Retina (tissue), 1 donor: ENCODE measurements at regions not wholly inside any gene's neighbourhood (a gene's known extent, or its start where the extent isn't known, plus 50 kb on each side); places are given as distances from the start of the nearest gene placed in this dataset.

Experiments used
- DNase-seq: peaks from one replicate; pipeline ENCODE4 v3.0.0-alpha.2; 2016

DNA sequence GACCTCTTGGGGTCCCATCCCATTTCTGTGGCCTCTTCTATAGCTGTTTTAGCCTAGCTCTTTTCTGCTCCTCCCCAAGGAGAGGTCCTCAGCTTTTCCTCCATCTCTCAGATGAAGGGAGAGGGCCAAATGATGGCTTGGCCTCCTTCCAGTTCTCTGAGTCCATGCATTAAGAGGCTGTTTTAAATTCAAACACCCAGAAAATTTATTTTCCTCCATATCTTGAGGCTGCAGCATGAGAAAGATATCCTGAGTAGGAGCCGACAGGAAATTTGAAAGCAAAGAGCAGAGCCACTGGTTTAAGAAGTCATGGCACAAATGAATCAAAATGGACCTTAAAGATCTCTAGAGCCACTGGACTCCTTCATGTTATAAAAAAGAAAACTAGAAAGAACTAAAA, 558.8 kb downstream of the MID1IP1 start:
- DNase-seq: no peak

DNA sequence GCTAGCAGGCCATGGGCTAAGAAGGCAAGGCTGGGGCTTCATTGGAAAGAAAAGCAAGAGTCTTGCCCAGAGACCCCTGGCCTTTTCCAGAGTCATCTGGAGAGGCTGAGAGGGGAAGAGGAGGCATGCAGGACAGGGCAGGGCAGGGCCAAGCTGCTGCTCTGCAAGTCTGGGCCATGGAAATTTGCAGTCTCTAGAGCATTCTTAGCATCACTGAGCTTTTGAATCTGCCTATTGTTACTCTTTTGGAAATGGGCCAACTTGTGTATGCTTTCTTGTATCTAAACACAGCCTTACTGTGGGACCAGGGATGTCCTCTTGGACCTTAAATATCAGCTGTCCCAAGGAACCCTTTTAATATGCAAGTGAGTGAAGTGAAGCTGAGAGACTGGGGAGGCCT, 560.5 kb downstream of the MID1IP1 start:
- peak; percentile 8 for DNase-seq

DNA sequence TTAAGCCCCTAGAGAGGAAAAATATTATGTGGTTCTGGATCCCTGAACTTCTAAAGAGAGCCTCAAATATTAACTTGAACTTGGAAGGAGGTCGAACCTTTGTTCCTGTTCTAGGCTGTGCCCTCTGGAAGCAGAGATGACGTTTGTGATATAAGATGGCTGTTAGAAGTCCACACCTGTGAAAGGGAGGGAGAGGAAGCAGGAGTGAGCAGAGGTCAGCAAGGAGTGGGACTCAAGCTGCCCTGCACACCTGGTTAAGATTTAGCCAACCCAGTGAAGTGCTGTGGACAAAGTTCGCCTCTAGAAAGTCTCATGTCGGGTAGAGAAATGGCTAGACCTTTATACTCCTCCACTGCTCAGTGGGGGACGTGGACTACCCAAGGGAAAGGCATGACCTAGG, 566.2 kb downstream of the MID1IP1 start:
- DNase-seq: no peak

DNA sequence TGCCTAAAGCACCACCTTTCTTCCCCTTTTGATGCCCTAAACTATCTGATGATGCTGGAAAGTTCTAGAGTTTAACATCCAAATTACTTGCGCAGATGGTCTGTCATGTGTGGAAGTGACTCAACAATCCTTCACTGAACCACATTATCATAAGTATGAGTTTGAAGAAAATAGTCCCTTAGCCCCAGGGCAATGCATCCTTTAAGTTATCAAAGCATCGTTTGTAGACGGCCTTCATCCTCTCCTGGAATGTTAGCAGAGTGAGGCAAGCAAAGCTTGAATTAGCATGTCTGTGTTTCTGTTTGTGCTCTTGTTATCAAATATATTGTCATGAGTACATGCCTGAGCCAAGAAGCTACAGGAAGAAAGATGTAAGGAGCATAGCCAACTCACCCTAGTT, 570.9 kb downstream of the MID1IP1 start:
- DNase-seq: no peak

DNA sequence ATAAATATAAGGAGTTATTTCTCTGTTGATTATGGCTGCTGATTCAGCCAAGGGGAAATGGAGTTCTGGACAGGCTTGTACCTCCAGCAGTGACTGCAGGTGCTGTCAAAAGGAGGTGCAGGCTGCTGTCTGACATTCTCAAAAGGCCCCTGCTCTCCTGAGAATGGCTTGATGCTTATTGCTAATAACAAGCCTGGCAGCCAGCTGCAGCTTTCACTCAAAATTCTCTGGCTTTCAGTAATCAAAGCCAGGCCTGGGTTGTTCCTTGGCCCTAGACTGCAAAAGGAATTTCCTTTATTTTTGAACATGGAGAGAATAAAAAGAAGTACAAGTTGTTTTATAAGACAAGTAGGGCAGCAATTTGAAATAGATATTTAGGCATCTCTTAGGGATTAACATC, 575.9 kb downstream of the MID1IP1 start:
- peak; percentile 41 for DNase-seq

DNA sequence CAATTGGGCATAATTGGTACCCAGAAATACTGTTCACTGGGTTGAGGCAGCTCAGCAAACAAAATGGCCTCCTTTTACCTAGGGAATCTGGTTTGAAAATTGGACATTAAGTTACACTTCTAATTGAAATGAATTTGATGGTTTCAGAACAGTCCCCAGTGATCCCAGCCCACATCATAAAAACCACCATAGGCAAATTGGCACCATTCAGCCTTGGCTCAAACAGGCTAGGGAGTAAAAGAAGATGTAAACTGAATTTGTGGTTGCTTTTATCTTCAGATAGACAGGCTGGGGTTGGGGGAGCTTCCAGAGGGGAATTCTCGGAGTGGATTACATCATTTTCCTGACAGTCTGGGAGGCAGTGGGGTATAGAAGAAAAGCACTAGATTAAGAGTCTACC, 576.5 kb downstream of the MID1IP1 start:
- DNase-seq: no peak

DNA sequence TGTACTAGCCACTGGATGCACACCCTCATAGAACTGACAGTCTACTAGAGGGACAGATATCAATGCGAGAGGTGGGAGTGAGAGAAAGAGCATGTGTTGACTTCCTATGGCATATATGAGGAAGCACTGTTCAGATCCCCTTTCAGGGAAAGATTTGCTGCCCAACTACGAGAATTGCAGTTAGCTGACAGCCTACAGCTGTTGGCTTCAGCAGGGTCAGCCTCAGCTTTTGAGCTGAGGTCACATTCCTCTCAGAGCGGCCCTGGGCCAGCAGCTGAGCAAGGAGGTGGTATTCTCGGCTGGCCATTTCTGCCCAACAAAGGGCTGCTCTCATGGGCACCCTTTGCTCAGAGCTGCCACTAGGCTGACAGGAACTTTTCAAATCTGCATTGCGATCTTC, 580.2 kb downstream of the MID1IP1 start:
- no peak for DNase-seq

DNA sequence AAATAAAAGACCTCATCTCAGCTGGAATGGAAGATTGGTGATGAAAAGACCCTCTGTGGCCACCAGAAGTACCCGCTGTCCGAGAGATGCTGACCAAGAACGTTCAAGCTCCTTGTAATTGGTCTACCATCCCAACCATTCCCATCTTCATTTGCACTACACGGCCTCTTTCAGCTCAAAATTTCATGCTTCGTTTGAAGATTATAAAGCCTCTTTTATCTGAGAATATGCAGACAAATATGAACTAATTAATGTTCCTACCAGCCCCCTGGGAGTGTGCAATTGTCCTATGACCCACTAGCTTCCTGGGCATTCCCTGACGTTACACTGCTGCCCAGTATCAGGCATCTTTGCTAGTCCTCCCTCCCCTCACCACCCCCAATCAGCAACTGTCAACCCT, 583.7 kb downstream of the MID1IP1 start:
- DNase-seq: peak; percentile 62

DNA sequence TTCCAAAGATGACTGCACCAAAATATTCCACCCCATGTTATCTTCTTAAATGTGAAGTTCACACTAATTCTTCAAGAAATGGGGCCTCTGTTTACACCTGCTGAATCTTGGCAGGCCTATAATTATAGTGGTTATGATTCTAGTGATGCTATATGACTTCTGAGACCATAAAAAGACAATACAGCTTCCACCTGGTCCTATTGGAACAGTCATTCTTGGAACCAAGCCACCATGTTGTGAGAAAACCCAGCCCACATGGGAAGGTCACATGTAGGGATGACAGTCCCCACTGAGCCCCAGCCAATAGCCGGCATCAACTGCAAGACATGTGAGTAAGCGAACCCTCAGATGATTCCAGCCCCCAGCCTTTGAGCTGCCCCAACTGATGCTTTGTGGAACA, 587.5 kb downstream of the MID1IP1 start:
- DNase-seq: no peak

DNA sequence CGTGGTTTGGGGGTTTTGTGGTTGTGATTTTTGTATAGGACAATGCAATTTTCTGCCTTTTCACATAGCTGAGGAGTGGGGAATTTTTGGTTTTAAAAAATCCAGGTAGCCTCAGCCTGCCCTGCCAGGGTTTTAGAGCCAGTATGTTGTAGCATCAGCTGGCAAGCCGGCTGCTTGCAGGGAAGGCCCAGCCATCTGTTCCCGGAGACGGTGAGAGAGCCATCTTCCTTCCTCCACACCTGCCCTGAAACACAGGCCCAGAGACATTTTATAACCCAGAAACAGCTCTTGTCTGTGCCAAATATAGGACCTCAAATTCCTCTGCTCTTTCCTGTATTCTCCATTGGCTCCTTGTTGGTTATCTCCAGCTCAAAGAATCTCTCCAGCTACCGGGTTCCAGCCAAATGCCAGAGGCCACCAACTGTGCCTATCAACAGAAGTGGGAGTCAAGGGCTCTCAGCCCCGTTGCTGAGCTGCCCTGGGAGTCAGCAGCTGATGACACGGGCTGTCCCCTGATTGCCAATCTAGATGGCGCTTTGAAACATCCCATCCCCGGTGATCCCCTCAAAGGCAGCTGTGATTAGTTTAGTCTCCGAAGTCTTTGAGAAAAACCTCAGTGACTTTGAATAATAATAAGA, 595.2 kb downstream of the MID1IP1 start:
- no peak for DNase-seq

DNA sequence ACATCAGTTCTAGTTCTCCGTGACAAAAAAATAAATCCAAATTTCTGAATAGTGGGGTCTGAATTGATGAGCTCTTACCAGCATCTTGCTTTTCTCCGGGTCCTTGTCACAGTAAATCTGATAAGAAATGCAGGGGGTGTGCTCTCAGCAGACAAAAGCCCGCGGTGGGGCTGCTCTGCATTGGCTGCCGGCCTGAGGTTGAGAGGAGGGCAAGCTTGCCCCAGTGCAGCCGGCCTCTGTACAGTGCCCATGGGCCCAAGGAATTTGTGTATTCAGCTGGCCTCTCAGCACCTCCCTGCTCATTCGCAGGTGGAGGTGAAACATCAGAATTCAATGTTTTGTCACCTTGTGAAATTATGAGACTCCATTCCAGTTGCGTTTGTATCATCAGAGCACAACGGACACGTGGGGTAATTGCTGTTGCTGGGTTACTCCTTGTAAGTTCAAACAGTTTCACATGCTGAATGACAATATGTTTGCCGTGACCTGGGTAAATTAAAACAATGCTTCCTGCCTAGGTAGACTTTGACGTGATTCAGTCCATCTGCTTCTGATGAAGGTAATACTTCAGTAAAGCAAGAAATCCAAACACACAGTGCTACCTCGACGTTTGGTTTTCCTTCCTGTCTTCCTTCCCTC, 596.4 kb downstream of the MID1IP1 start:
- DNase-seq: no peak

DNA sequence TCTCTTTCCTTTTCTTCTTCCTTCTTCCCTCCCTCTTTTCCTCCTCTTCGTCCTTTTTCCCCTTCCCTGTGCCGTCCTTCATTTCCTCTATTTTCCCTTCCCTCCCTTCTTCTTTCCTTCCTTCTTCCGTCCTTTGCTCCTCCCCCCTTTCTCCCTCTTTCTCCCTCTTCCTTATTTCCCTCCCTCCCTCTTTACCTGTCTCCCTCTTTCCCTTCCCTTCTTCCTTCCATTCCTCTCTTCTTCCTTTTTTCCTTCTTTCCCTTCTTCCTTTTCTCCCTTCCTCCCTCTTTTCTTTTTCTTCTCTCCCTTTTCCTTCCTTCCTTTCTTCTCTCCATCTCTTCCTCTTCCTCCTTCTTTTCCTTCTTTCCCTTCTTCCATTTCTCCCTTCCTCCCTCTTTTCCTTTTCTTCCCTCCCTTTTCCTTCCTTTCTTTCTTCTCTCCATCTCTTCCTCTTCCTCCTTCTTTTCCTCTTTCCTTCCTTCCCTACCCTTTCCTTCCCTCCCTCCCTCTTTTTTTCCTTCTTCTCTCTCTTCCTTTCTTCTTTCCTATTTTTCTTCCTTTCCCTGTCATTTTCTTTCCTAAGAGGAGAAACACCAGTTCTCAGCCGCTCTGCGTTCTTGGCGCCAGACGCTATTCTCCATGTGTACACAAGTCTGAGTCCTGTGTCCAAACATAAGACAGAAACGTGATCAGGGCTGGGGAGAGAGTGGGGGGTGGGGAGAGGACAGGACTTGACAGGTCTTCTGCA, 597.1 kb downstream of the MID1IP1 start:
- no peak for DNase-seq

DNA sequence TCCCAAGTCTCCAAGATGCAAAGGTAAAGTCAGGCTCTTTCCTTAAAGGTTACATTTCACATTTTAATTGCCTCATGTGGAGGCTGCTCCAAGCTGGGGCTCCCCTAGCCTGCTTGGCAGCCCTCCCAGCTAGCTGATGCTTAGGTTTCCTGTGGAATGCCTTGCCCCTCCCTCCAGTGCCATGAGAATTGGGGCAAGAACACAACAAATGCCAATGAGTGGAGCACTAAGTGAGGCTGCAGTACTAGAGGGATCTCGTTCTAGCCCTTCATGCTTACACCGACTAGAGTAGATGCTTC, 597.7 kb downstream of the MID1IP1 start:
- no peak for DNase-seq

DNA sequence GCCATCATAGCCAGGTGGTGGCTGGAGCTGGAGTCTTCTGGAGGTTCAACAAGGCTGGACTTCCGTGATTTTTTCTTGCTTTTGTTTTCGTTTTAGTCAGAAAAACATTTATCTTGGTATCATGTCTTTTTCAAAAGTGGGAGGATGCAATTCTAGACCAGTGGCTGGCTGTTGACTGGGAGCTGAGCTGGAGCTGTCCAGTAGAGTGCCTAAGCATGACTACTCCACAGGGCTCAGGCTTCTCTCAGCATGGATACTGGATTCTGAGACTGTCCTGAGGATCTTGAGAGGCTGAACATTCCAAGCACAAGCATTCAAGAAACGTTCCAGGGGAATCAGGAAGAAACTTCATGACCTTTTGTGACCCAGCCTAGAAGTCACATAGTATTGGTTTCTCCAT, 598.1 kb downstream of the MID1IP1 start:
- no peak for DNase-seq

DNA sequence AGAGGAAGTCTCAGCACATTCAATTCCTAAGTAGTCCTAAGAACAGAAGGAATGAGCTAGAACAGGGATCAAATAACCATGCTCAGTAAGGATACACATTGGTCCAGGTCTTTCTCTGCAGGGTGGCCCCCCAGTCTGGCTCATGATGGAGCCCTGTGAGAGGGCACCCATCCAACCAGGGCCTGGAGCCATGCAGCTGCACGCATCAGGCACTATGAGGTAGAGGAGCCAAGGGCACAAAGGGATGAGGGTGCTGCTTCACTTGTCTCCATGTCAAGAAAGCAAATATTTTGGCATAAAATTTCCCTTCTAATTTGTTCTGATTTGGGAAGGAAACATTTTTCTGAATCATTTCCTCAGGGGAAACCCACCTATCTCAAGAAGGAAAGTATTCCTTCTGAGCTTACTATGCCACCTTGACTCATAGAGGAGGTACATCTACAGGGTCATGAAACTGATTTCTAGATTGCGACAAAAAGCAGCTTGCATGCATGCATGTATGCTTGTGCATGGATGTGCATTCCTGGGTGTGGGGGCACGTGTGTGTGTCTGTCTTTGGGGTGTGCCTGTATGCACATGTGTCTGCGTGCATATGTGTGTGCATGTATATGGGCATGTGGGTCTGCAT, 600.3 kb downstream of the MID1IP1 start:
- no peak for DNase-seq

DNA sequence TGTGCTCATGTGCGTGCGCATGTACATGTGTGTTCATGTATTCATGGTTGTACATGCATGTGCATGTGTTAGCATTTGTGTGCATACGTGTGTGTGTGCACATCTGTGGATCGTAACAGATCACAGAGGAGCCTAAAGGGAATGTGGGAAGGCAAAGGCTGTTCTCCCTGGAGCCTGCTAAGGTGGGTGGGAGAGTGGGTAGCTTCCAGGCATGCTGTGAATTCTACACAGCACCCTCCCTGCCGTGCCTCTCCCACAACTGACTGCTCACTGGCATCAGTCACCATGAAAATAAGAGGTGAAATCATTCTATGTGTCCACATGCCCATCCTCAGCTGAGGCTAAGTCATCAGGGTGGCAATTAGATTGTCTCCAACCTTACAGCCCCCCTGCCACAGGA, 600.9 kb downstream of the MID1IP1 start:
- no peak for DNase-seq

DNA sequence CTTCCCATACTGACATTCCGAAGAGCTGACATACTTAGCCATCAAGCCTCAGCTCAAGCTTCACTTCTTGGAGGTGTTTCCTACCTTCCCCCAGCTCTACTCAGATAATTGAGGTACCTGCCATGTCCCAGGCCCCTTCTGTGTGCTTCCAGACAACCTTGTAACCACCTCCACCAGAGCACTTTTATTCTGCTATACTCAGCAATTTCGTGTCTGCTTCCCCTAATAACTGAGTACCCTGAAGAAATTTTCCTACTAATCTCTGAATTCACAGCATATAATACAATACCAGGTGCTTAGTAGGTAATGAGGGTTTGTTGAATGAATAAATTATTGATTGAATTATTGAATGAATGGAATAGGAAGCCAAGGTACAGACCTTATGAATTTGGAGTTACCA, 605.5 kb downstream of the MID1IP1 start:
- no peak for DNase-seq

DNA sequence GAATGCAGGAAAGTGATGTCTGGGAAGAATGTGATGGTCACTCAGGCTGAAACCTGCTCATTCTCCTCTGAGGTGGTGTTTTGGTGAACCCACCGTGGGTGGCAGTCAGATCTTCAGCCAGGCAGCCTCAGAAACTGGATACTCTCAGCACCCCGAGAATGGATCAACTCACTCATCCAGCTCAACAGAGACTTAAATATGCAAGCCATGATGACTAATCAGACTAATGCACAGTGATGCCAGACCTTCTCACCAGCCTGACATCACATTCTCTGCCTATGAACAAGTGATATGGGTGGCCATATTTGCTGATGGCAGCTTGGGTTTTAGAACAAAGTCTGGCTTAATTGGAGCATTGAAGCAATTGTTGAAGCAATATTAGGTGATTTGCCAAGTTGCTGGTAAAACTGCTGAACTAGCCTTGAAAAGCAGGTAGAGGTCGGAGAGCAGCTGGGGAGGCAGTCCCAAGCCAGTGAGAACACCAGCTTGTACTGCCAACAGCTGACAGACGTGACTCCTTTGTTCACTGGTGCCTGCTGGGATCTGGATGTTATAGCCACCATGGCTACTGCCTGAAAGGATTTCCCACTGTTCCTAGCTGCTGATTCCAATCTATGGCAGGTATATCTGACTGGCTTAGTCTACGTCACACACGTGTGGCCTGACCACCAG, 608.1 kb downstream of the MID1IP1 start:
- DNase-seq: no peak

DNA sequence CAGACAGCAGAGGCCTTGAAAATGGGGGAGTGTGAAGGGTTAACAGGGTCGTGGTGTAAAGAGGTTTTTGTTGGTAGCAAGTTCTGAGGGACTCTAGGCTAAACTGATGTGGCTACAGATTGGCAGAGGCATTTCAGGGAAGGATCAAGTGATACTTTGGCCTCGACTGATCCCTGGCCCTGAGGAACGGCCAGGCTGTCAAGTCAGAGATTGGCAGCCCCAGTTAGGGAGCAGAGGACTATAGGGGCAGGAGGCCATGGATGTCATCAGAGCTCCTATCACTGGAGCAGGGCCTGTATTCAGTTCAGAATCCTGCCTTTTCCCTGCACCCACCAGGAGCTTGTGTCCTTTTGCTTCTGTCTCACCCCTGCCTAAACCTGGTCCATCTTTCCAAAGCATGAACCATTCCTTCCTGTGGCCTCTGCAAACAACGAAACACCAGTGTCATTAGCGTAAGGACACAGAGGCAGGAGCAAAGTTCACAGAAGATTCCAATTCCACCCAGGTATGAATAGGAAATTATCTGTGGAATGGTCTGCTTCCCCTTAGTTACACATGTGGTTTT, 613.1 kb downstream of the MID1IP1 start:
- DNase-seq: no peak

DNA sequence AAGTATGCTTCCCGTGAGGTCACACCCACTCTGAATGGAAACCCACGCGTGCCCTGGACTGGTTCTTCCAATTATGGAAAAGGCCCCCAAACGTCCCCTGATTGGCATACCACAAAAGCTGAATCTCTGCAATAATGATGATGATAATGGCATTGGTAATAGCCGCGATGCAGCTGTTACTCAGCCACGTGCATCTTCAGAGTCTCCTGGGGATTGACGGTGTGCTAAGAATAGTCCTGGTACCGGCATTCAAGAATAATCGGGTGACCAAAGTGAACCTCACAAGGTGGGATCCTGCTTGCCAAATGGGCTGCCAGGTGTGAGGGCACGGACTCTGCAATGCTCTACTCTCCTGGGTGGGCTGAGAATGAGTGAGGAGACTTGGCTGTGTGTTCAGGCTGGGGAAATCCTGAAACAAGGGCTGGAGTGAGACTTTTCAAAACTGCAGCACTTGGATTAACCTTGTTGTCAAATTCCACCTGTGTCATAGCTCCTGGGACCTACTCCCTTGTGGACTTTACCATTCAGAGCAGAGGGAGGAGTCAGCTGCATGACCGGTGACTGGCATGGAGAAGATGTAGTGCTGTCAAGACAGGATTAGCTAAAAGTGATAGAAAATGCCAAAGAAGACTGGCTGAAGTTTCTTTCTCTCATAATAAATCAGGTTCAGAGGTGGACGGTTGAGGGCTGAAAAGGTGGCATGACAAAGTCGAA, 615.4 kb downstream of the MID1IP1 start:
- no peak for DNase-seq

DNA sequence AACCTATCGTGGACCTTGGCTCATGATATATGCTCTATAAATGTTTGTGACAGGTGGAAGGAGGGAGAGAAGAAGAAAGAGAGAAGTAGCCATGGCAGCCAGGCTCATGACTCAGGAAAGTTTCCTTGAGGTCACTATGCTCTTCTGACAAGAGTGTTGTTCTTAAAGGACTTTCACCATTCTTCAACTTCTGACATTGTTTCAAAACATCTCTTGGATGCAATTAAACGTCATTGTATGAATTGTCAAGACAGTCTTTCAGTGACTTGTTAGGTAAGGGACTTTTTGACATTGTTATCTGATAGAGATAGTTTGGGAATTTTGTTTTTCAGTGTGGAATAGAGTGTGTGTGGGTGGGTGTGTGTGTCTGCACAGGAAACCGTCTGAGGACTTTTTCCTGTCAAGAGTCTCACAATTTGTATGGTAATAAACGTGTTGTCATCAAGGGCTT, 617.0 kb downstream of the MID1IP1 start:
- no peak for DNase-seq
